PC-9 (cell line): ENCODE measurements at regions not wholly inside any gene's neighbourhood (a gene's known extent, or its start where the extent isn't known, plus 50 kb on each side); places are given as distances from the start of the nearest gene placed in this dataset.

ENCODE experiments used
- BruUV-seq: library from RNA; stranded (reverse); fragments of 400-500 nt; replicated peaks from 2 replicates; lab custom pipeline; 2021; lab: Mats Ljungman, UMichigan
- CTCF ChIA-PET: fragments of 300-600 bp; sonication (Branson Sonifier 250); formaldehyde crosslinking; loops from one replicate; lab custom pipeline; 2022; ENCODE audit warnings: antibody characterized with exemption; lab: Charles Lee
- POLR2A ChIA-PET: fragments of 300-600 bp; sonication (Branson Sonifier 250); formaldehyde crosslinking; loops from one replicate; lab custom pipeline; 2022; ENCODE audit warnings: antibody characterized with exemption; ENCODE audit not compliant: unreplicated experiment; lab: Charles Lee
- DNase-seq, 2 experiments: peaks; one replicate each; pipeline versions ENCODE4 v3.0.0 to v3.0.0-alpha.2; 2015 to 2022; ENCODE audit warnings: mixed read lengths in 1 of 2
- H2AFZ ChIP-seq: fragments of 200-600 bp; sonication (generic); 2 replicates; pipeline ENCODE4 v1.8.1; 2017; ENCODE audit warnings: antibody characterized with exemption
- H3F3A ChIP-seq: fragments of 200-600 bp; sonication (generic); 2 replicates; pipeline ENCODE4 v1.8.1; 2017; ENCODE audit warnings: antibody characterized with exemption, mild to moderate bottlenecking, low read depth; ENCODE audit not compliant: insufficient read depth
- H3K27ac ChIP-seq: fragments of 200-600 bp; sonication (generic); 2 replicates; pipeline ENCODE4 v1.6.1; 2016; ENCODE audit warnings: mixed run types
- H3K27me3 ChIP-seq: fragments of 200-600 bp; sonication (generic); 2 replicates; pipeline ENCODE4 v1.6.1; 2016; ENCODE audit warnings: low read depth, mixed run types; ENCODE audit not compliant: insufficient read depth
- H3K36me3 ChIP-seq: fragments of 200-600 bp; sonication (generic); 2 replicates; pipeline ENCODE4 v1.6.1; 2016; ENCODE audit warnings: low read depth, mixed run types
- H3K4me1 ChIP-seq: fragments of 200-600 bp; sonication (generic); replicated peaks from 2 replicates; pipeline ENCODE4 v1.6.1; 2016; ENCODE audit warnings: mixed run types; ENCODE audit not compliant: insufficient read depth
- H3K4me2 ChIP-seq: fragments of 200-600 bp; sonication (generic); 2 replicates; pipeline ENCODE4 v1.6.1; 2017; ENCODE audit warnings: mixed run types
- H3K4me3 ChIP-seq: fragments of 200-600 bp; sonication (generic); 2 replicates; pipeline ENCODE4 v1.6.1; 2016; ENCODE audit warnings: mixed run types
- H3K79me2 ChIP-seq: fragments of 200-600 bp; sonication (generic); 2 replicates; pipeline ENCODE4 v1.6.1; 2017; ENCODE audit warnings: low read depth, mixed run types
- H3K9me2 ChIP-seq: fragments of 200-600 bp; sonication (generic); 2 replicates; pipeline ENCODE4 v1.8.1; 2017; ENCODE audit warnings: mild to moderate bottlenecking; ENCODE audit not compliant: insufficient read depth
- H3K9me3 ChIP-seq: fragments of 200-600 bp; sonication (generic); 2 replicates; pipeline ENCODE4 v1.8.1; 2016; ENCODE audit warnings: low read depth; ENCODE audit not compliant: insufficient read depth
- H4K20me1 ChIP-seq: fragments of 200-600 bp; sonication (generic); 2 replicates; pipeline ENCODE4 v1.8.1; 2017; ENCODE audit not compliant: insufficient read depth
- EZH2 ChIP-seq: fragments of 200-600 bp; sonication (generic); IDR thresholded peaks from 2 replicates; pipeline ENCODE4 v1.8.0; 2017; ENCODE audit warnings: antibody characterized with exemption, low read depth
- intact Hi-C: fragments of 100-400 bp; cut with micrococcal nuclease; formaldehyde crosslinking; loops from one replicate; pipeline ENCODE4 v1.10.0; 2022; ENCODE audit not compliant: unreplicated experiment
- TF ChIP-seq, protein P1 (sequence below): fragments of 200-600 bp; sonication (generic); conservative IDR thresholded peaks from 2 replicates; pipeline ENCODE4 v1.6.1; 2017; ENCODE audit warnings: mixed run types, antibody characterized with exemption, mild to moderate bottlenecking, moderate library complexity

DNA sequence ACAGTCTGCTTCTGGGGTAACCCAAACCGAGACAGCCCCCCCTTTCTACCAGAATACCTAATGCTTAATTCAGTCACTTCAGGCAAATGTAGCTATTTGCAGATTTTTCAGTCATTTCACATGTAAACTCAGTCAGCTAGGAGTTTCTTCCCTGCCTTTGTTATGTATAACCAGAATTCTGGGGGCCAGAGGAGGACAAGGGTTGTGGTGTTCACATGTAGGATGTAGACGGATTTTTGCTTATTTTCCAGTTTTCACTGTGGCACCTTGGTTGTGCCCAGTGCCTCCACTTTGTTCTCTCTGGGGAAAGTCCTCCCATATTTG is 51.1 kb downstream of the PROKR2 start:
- CTCF ChIA-PET = no interaction called here

DNA sequence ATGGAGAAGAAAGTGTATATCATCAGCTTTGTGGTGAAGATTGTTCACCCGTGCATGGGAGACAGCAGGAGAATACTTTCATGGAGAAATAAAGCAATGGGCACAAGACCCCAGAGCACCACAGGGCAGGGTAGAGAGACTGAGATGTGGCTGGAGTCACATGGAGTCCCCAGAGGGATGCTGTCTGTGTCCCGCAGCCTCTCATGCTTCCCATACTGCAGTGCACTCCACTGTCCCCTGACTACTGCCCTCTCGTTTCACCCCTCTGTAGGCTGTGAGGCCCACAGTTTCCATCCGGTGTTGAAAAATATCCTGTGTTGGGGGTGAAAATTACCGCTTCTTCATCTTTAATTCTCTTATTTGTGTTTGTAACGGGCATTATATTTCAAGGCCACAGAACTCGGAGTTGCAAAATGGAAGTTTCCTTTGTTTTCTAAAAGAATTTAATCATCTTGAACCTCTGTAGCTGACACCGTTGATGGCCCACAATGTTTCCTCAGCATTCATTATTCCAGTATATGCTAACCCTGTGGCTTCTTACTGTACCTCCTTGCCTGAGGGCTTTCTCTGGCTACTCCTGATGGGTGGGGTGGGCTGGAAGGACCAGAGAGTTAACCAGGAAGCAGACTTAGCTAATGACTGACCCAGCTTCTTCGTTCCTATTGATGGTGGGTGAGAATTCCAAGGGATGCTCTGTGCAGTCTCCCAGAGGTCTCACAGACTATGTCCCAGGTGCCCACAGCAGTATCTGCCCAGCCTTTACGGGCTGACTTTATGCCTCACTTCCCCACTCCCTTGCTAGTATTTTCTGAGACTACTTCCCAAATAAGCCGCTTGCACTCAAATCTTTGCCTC is 51.7 kb downstream of the PROKR2 start:
- intact Hi-C loops = no loop called here
- no peaks in the 10 kb centered on the region for H3F3A ChIP-seq
- CTCF ChIA-PET = no interaction called here

More for the DNA sequence above, 51.1 kb downstream of the PROKR2 start:
- H3K4me1 ChIP-seq = 0 out of 2 replicates have a peak, but pooled peaks cover 6% of the 10 kb centered on the region
- intact Hi-C loops = no loop called here
- H3F3A ChIP-seq = no peaks in the 10 kb centered on the region
- H2AFZ ChIP-seq = no peak overlapping the region
- no TSS peak for BruUV-seq
- no peak overlapping the region for H3K4me2 ChIP-seq
- no peak overlapping the region for H3K4me3 ChIP-seq
- no peaks in the 10 kb centered on the region for H4K20me1 ChIP-seq
- no peak for TF ChIP-seq EZH2
- TF ChIP-seq, protein P1, sequence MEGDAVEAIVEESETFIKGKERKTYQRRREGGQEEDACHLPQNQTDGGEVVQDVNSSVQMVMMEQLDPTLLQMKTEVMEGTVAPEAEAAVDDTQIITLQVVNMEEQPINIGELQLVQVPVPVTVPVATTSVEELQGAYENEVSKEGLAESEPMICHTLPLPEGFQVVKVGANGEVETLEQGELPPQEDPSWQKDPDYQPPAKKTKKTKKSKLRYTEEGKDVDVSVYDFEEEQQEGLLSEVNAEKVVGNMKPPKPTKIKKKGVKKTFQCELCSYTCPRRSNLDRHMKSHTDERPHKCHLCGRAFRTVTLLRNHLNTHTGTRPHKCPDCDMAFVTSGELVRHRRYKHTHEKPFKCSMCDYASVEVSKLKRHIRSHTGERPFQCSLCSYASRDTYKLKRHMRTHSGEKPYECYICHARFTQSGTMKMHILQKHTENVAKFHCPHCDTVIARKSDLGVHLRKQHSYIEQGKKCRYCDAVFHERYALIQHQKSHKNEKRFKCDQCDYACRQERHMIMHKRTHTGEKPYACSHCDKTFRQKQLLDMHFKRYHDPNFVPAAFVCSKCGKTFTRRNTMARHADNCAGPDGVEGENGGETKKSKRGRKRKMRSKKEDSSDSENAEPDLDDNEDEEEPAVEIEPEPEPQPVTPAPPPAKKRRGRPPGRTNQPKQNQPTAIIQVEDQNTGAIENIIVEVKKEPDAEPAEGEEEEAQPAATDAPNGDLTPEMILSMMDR = no peak
- no peak overlapping the region for H3K27ac ChIP-seq
- H3K9me3 ChIP-seq = no peaks in the 10 kb centered on the region
- no peaks in the 10 kb centered on the region for H3K9me2 ChIP-seq
- H3K27me3 ChIP-seq = peaks cover 77% of the 10 kb centered on the region
- no peaks in the 10 kb centered on the region for H3K79me2 ChIP-seq
- no peak for DNase-seq
- POLR2A ChIA-PET = no interaction called here
- H3K36me3 ChIP-seq = no peaks in the 10 kb centered on the region

DNA sequence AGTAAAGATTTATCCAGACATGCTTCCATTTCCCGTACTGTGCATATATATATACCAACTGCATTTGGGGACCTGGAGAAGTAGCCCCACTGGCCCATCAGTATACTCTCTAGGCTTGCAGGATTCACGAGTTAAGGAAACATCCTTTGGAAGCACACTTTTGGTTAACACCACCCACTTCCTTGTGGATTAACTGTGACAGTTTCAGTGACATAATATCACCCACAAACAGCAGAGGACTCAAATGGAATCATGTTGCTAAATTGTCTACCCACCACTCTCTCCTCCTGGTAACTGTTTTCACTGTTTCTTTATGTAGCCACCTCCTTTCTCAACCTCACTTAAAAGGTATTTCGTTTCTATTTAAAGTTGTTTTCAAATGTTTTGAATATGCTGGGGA is 55.0 kb downstream of the PROKR2 start:
- Histone ChIP-seq H3K4me2 (no peak overlapping the region), H3K36me3 (no peaks in the 10 kb centered on the region), H3K4me3 (no peak overlapping the region), H3K27ac (no peak overlapping the region), H2AFZ (no peak overlapping the region), H3K79me2 (no peaks in the 10 kb centered on the region), H3K27me3 (peaks cover 77% of the 10 kb centered on the region), H3F3A (no peaks in the 10 kb centered on the region), H3K9me2 (no peaks in the 10 kb centered on the region), H3K9me3 (no peaks in the 10 kb centered on the region), H3K4me1 (no peaks in the 10 kb centered on the region), H4K20me1 (no peaks in the 10 kb centered on the region)
- no peak for TF ChIP-seq EZH2
- TF ChIP-seq, protein P1 = no peak
- no TSS peak for BruUV-seq
- no peak for DNase-seq
- POLR2A ChIA-PET = no interaction called here
- intact Hi-C loops = no loop called here
- CTCF ChIA-PET = no interaction called here

More for the DNA sequence above, 51.7 kb downstream of the PROKR2 start:
- no peak overlapping the region for H3K4me2 ChIP-seq
- no peak overlapping the region for H3K4me3 ChIP-seq
- no peaks in the 10 kb centered on the region for H3K9me2 ChIP-seq
- H2AFZ ChIP-seq = no peak overlapping the region
- H3K36me3 ChIP-seq = no peaks in the 10 kb centered on the region
- no peaks in the 10 kb centered on the region for H3K79me2 ChIP-seq
- no peaks in the 10 kb centered on the region for H3K9me3 ChIP-seq
- DNase-seq = no peak
- 0 out of 2 replicates have a peak, but pooled peaks cover 6% of the 10 kb centered on the region for H3K4me1 ChIP-seq
- POLR2A ChIA-PET = no interaction called here
- no peak for TF ChIP-seq EZH2
- TF ChIP-seq, protein P1 = no peak
- peaks cover 75% of the 10 kb centered on the region for H3K27me3 ChIP-seq
- no peaks in the 10 kb centered on the region for H4K20me1 ChIP-seq
- H3K27ac ChIP-seq = no peak overlapping the region
- BruUV-seq = no TSS peak
